ENCODE measurements at regions not wholly inside any gene's neighbourhood (a gene's known extent, or its start where the extent isn't known, plus 50 kb on each side); places are given as distances from the start of the nearest gene placed in this dataset.

- Mint-ChIP-seq H3K36me3 (ENCODE audit: low read depth) (no peaks in the 10 kb centered on the region), H3K4me3 (no peak overlapping the region), H3K4me1 (no peaks in the 10 kb centered on the region), H3K9me3 (no peaks in the 10 kb centered on the region), H3K27ac (no peak overlapping the region), H3K27me3 (ENCODE audit: insufficient read depth) (no peaks in the 10 kb centered on the region)
- Histone ChIP-seq H3K27ac (ENCODE audit: low read depth, low read length) (no peak overlapping the region), H3K4me3 (ENCODE audit: low read length) (no peak overlapping the region), H3K9ac (ENCODE audit: extremely low read depth, low read length, poor library complexity, severe bottlenecking) (no peak overlapping the region), H3K4me1 (ENCODE audit: control insufficient read depth, insufficient read depth, low read length) (no peaks in the 10 kb centered on the region), H3K9me3 (ENCODE audit: control insufficient read depth, low read length) (no peaks in the 10 kb centered on the region), H3K36me3 (ENCODE audit: control insufficient read depth, insufficient read depth, low read length) (no peaks in the 10 kb centered on the region), H3K27me3 (ENCODE audit: control insufficient read depth, insufficient read depth, low read length, poor library complexity, severe bottlenecking) (no peaks in the 10 kb centered on the region)
- 82 to 91% methylated on average over 4 of the region's 4 CpGs for WGBS, 2 experiments (ENCODE audit: insufficient coverage in 1 of 2, insufficient read length in 1 of 2)
- TF ChIP-seq CTCF (conservative IDR thresholded peaks at IDR 0.05): no peak
- no peak for DNase-seq
Measured at GRCh38 chr5:99317136-99317535, 388.3 kb upstream of the CHD1 start.

GRCh38 chr5:99316484-99316883 is 387.7 kb upstream of the CHD1 start:
- H3K36me3 ChIP-seq (ENCODE audit: control insufficient read depth, insufficient read depth, low read length): no peaks in the 10 kb centered on the region
- H3K4me1 Mint-ChIP-seq: no peaks in the 10 kb centered on the region
- no peaks in the 10 kb centered on the region for H3K4me1 ChIP-seq (ENCODE audit: control insufficient read depth, insufficient read depth, low read length)
- H3K36me3 Mint-ChIP-seq (ENCODE audit: low read depth): no peaks in the 10 kb centered on the region
- H3K9me3 ChIP-seq (ENCODE audit: control insufficient read depth, low read length): no peaks in the 10 kb centered on the region
- no peak for TF ChIP-seq CTCF (conservative IDR thresholded peaks at IDR 0.05)
- no peaks in the 10 kb centered on the region for H3K9me3 Mint-ChIP-seq
- H3K27me3 ChIP-seq (ENCODE audit: control insufficient read depth, insufficient read depth, low read length, poor library complexity, severe bottlenecking): no peaks in the 10 kb centered on the region
- no peak for DNase-seq
- no peak overlapping the region for H3K4me3 ChIP-seq (ENCODE audit: low read length)
- no peak overlapping the region for H3K4me3 Mint-ChIP-seq
- no peaks in the 10 kb centered on the region for H3K27me3 Mint-ChIP-seq (ENCODE audit: insufficient read depth)
- H3K27ac Mint-ChIP-seq: no peak overlapping the region
- H3K9ac ChIP-seq (ENCODE audit: extremely low read depth, low read length, poor library complexity, severe bottlenecking): no peak overlapping the region
- WGBS, 2 experiments (ENCODE audit: insufficient coverage in 1 of 2, insufficient read length in 1 of 2): 93 to 100% methylated on average over 1 of the region's 1 CpG
- no peak overlapping the region for H3K27ac ChIP-seq (ENCODE audit: low read depth, low read length)

- Histone ChIP-seq H3K27ac (ENCODE audit: low read depth, low read length) (no peak overlapping the region), H3K4me3 (ENCODE audit: low read length) (no peak overlapping the region), H3K9me3 (ENCODE audit: control insufficient read depth, low read length) (no peaks in the 10 kb centered on the region), H3K36me3 (ENCODE audit: control insufficient read depth, insufficient read depth, low read length) (no peaks in the 10 kb centered on the region), H3K9ac (ENCODE audit: extremely low read depth, low read length, poor library complexity, severe bottlenecking) (no peak overlapping the region), H3K4me1 (ENCODE audit: control insufficient read depth, insufficient read depth, low read length) (no peaks in the 10 kb centered on the region), H3K27me3 (ENCODE audit: control insufficient read depth, insufficient read depth, low read length, poor library complexity, severe bottlenecking) (no peaks in the 10 kb centered on the region)
- no peaks in the 10 kb centered on the region for H3K4me1 Mint-ChIP-seq
- TF ChIP-seq CTCF (conservative IDR thresholded peaks at IDR 0.05): no peak
- no peaks in the 10 kb centered on the region for H3K36me3 Mint-ChIP-seq (ENCODE audit: low read depth)
- H3K9me3 Mint-ChIP-seq: no peaks in the 10 kb centered on the region
- no peak overlapping the region for H3K27ac Mint-ChIP-seq
- H3K27me3 Mint-ChIP-seq (ENCODE audit: insufficient read depth): no peaks in the 10 kb centered on the region
- no peak overlapping the region for H3K4me3 Mint-ChIP-seq
- DNase-seq: no peak
- WGBS, 2 experiments (ENCODE audit: insufficient coverage in 1 of 2, insufficient read length in 1 of 2): 100% methylated on average over 1 of the region's 2 CpGs; no CpG with 5 or more reads in 1 of the 2 experiments
Measured at GRCh38 chr5:99315413-99316183, 386.8 kb upstream of the CHD1 start.

All from endodermal cell (in vitro differentiated cells).